ENCODE measurements at regions not wholly inside any gene's neighbourhood (a gene's known extent, or its start where the extent isn't known, plus 50 kb on each side); places are given as distances from the start of the nearest gene placed in this dataset.
A peak's percentile ranks its signal among the peaks of the same experiment; 100 is the strongest.
"Not testable (repeated sequence)": the region's sequence is repeated elsewhere in the genome, so short reads cannot be mapped to it uniquely, and the experiment has no call there.

- no peak for DNase-seq (ENCODE audit: low read depth)
Measured at GRCh38 chr11:25159341-25159740, 662.5 kb downstream of the LUZP2 start.

GRCh38 chr11:25163421-25163820 lies 666.6 kb downstream of the LUZP2 start:
- peak; percentile 40 for DNase-seq (ENCODE audit: low read depth)

- DNase-seq (ENCODE audit: low read depth), result no peak
Measured at GRCh38 chr11:25180187-25180586, 683.3 kb downstream of the LUZP2 start.

- no peak for DNase-seq (ENCODE audit: low read depth)
Measured at GRCh38 chr11:25183411-25183810, 686.6 kb downstream of the LUZP2 start.

- no peak for DNase-seq (ENCODE audit: low read depth)
Measured at GRCh38 chr11:25197515-25197914, 700.7 kb downstream of the LUZP2 start.

GRCh38 chr11:25198704-25199103 lies 701.9 kb downstream of the LUZP2 start:
- no peak for DNase-seq (ENCODE audit: low read depth)

GRCh38 chr11:25200925-25201324 lies 704.1 kb downstream of the LUZP2 start:
- DNase-seq (ENCODE audit: low read depth), result no peak

- no peak for DNase-seq (ENCODE audit: low read depth)
Measured at GRCh38 chr11:25206762-25207161, 709.9 kb downstream of the LUZP2 start.

- DNase-seq (ENCODE audit: low read depth), result no peak
Measured at GRCh38 chr11:25211635-25212254, 714.9 kb downstream of the LUZP2 start.

GRCh38 chr11:25214535-25215176 lies 717.8 kb downstream of the LUZP2 start:
- DNase-seq (ENCODE audit: low read depth), result no peak

GRCh38 chr11:25218036-25218435 lies 721.2 kb downstream of the LUZP2 start:
- DNase-seq (ENCODE audit: low read depth), result no peak

- DNase-seq (ENCODE audit: low read depth), result no peak
Measured at GRCh38 chr11:25225078-25225477, 728.2 kb downstream of the LUZP2 start.

GRCh38 chr11:25242928-25243327 lies 746.1 kb downstream of the LUZP2 start:
- DNase-seq (ENCODE audit: low read depth), result no peak

GRCh38 chr11:25244126-25244525 lies 747.3 kb downstream of the LUZP2 start:
- DNase-seq (ENCODE audit: low read depth), result no peak

- DNase-seq (ENCODE audit: low read depth), result no peak
Measured at GRCh38 chr11:25247336-25247735, 750.5 kb downstream of the LUZP2 start.

- DNase-seq (ENCODE audit: low read depth), result no peak
Measured at GRCh38 chr11:25252854-25253253, 756.0 kb downstream of the LUZP2 start.

GRCh38 chr11:25263861-25264260 lies 767.0 kb downstream of the LUZP2 start:
- DNase-seq (ENCODE audit: low read depth), result not testable (repeated sequence)

GRCh38 chr11:25271301-25271700 lies 774.4 kb downstream of the LUZP2 start:
- DNase-seq (ENCODE audit: low read depth), result no peak

GRCh38 chr11:25272214-25272613 lies 775.4 kb downstream of the LUZP2 start:
- no peak for DNase-seq (ENCODE audit: low read depth)

- DNase-seq (ENCODE audit: low read depth), result not testable (repeated sequence)
Measured at GRCh38 chr11:25280821-25281220, 784.0 kb downstream of the LUZP2 start.

GRCh38 chr11:25293166-25293565 lies 796.3 kb downstream of the LUZP2 start:
- no peak for DNase-seq (ENCODE audit: low read depth)

GRCh38 chr11:25298450-25298849 lies 801.6 kb downstream of the LUZP2 start:
- DNase-seq (ENCODE audit: low read depth), result no peak

- DNase-seq (ENCODE audit: low read depth), result no peak
Measured at GRCh38 chr11:25309818-25310217, 813.0 kb downstream of the LUZP2 start.

- DNase-seq (ENCODE audit: low read depth), result no peak
Measured at GRCh38 chr11:25317216-25317615, 820.4 kb downstream of the LUZP2 start.
